Hepatocyte (in vitro differentiated cells): ENCODE measurements at regions not wholly inside any gene's neighbourhood (a gene's known extent, or its start where the extent isn't known, plus 50 kb on each side); places are given as distances from the start of the nearest gene placed in this dataset.

Experiments used
- CTCF ChIP-seq: fragments of 200-600 bp; sonication (generic); IDR thresholded peaks from 2 replicates; pipeline ENCODE4 v1.5.1; 2016; ENCODE audit warnings: antibody characterized with exemption, mild to moderate bottlenecking; ENCODE audit not compliant: poor library complexity
- EZH2 ChIP-seq: fragments of 200-600 bp; sonication (generic); IDR thresholded peaks from 2 replicates; pipeline ENCODE4 v1.6.1; 2016; ENCODE audit warnings: antibody characterized with exemption, mild to moderate bottlenecking, borderline replicate concordance
- EZH2phosphoT487 ChIP-seq: fragments of 200-600 bp; sonication (generic); IDR thresholded peaks from one replicate; pipeline ENCODE4 v1.6.1; 2018; ENCODE audit warnings: antibody characterized with exemption, mild to moderate bottlenecking, low read depth, moderate library complexity; ENCODE audit not compliant: unreplicated experiment, severe bottlenecking

GRCh38 chr12:58765653-58766512 lies 154.4 kb downstream of the LRIG3 start:
- TF ChIP-seq CTCF = no peak
- TF ChIP-seq EZH2phosphoT487 = peak; percentile 47
- no peak for TF ChIP-seq EZH2
